NCI-H187 (cell line): ENCODE measurements at regions not wholly inside any gene's neighbourhood (a gene's known extent, or its start where the extent isn't known, plus 50 kb on each side); places are given as distances from the start of the nearest gene placed in this dataset.
"Not testable (repeated sequence)": the region's sequence is repeated elsewhere in the genome, so short reads cannot be mapped to it uniquely, and the experiment has no call there.

Experiments used
- DNase-seq, 2 experiments: peaks; one replicate each; lab custom pipeline; 2025; lab: John Stamatoyannopoulos, UW

- DNase-seq, result not testable (repeated sequence)
Observed at GRCh38 chr3:168779970-168780645, 684.4 kb upstream of the GOLIM4 start.

GRCh38 chr3:168753724-168754123 lies 658.0 kb upstream of the GOLIM4 start:
- DNase-seq, result no peak

- no peak for DNase-seq
Observed at GRCh38 chr3:168752339-168752738, 656.6 kb upstream of the GOLIM4 start.

GRCh38 chr3:168747697-168748096 lies 652.0 kb upstream of the GOLIM4 start:
- no peak for DNase-seq

GRCh38 chr3:168738527-168739325 lies 643.0 kb upstream of the GOLIM4 start:
- no peak for DNase-seq

GRCh38 chr3:168736202-168736601 lies 640.5 kb upstream of the GOLIM4 start:
- DNase-seq, result no peak

- DNase-seq, result no peak
Observed at GRCh38 chr3:168730073-168730472, 634.3 kb upstream of the GOLIM4 start.

- DNase-seq, result no peak
Observed at GRCh38 chr3:168722091-168722490, 626.4 kb upstream of the GOLIM4 start.

- DNase-seq, result no peak
Observed at GRCh38 chr3:168714609-168715240, 619.0 kb upstream of the GOLIM4 start.

GRCh38 chr3:168709073-168709472 lies 613.3 kb upstream of the GOLIM4 start:
- no peak for DNase-seq

GRCh38 chr3:168707900-168708299 lies 612.2 kb upstream of the GOLIM4 start:
- DNase-seq, result no peak

GRCh38 chr3:168705412-168705811 lies 609.7 kb upstream of the GOLIM4 start:
- DNase-seq, result no peak

GRCh38 chr3:168696051-168696450 lies 600.3 kb upstream of the GOLIM4 start:
- DNase-seq, result no peak

- DNase-seq, result no peak
Observed at GRCh38 chr3:168693870-168694269, 598.1 kb upstream of the GOLIM4 start.

- no peak for DNase-seq
Observed at GRCh38 chr3:168688267-168688666, 592.5 kb upstream of the GOLIM4 start.

GRCh38 chr3:168684519-168684918 lies 588.8 kb upstream of the GOLIM4 start:
- no peak for DNase-seq

GRCh38 chr3:168678730-168679129 lies 583.0 kb upstream of the GOLIM4 start:
- DNase-seq, result no peak

GRCh38 chr3:168671091-168671490 lies 575.4 kb upstream of the GOLIM4 start:
- DNase-seq, result no peak

- not testable (repeated sequence) for DNase-seq
Observed at GRCh38 chr3:168660879-168661657, 565.3 kb upstream of the GOLIM4 start.

GRCh38 chr3:168659015-168659414 lies 563.3 kb upstream of the GOLIM4 start:
- DNase-seq, result no peak

GRCh38 chr3:168655611-168656010 lies 559.9 kb upstream of the GOLIM4 start:
- DNase-seq, result no peak

GRCh38 chr3:168654700-168655099 lies 559.0 kb upstream of the GOLIM4 start:
- no peak for DNase-seq
